Lung (tissue), 11 donors: ENCODE measurements at regions not wholly inside any gene's neighbourhood (a gene's known extent, or its start where the extent isn't known, plus 50 kb on each side); places are given as distances from the start of the nearest gene placed in this dataset.

Experiments used
- ATAC-seq: fragments of 200-7000 bp; cut with Tn5 transposase; one replicate; pipeline ENCODE4 v1.9.1; 2020; ENCODE audit warnings: moderate number of reproducible peaks; ENCODE audit not compliant: insufficient read depth, low FRiP score
- DNase-seq, 3 donors: peaks; one replicate each; pipeline ENCODE4 v3.0.0-alpha.2; 2013 to 2017
- H3K27ac ChIP-seq, 2 donors: one replicate each; pipeline ENCODE4 v1.5.1; 2013; ENCODE audit warnings: mild to moderate bottlenecking in 2 of 2, moderate library complexity in 2 of 2, control low read depth in 1 of 2, inconsistent platforms in 1 of 2, low read depth in 1 of 2, low read length in 1 of 2
- H3K27me3 ChIP-seq, 3 donors: one replicate each; pipeline ENCODE4 v1.5.1; 2013; ENCODE audit warnings: low read length in 2 of 3; ENCODE audit not compliant: control insufficient read depth in 3 of 3, insufficient read depth in 3 of 3
- H3K36me3 ChIP-seq, 4 donors: one replicate each; pipeline ENCODE4 v1.5.1; 2013; ENCODE audit warnings: low read length in 4 of 4, mild to moderate bottlenecking in 1 of 4, moderate library complexity in 1 of 4; ENCODE audit not compliant: control insufficient read depth in 4 of 4, insufficient read depth in 4 of 4
- H3K4me1 ChIP-seq, 5 donors: one replicate each; pipeline ENCODE4 v1.5.1; 2013; ENCODE audit warnings: low read length in 5 of 5, mild to moderate bottlenecking in 2 of 5, moderate library complexity in 1 of 5; ENCODE audit not compliant: control insufficient read depth in 5 of 5, insufficient read depth in 5 of 5
- H3K4me3 ChIP-seq: one replicate; pipeline ENCODE4 v1.5.1; 2013; ENCODE audit warnings: mild to moderate bottlenecking, control low read depth, moderate library complexity
- H3K9ac ChIP-seq, 2 donors: one replicate each; pipeline ENCODE4 v1.5.1; 2013; ENCODE audit warnings: low read length in 2 of 2, control low read depth in 1 of 2; ENCODE audit not compliant: insufficient read depth in 1 of 2
- H3K9me3 ChIP-seq, 4 donors: one replicate each; pipeline ENCODE4 v1.5.1; 2013; ENCODE audit warnings: low read length in 3 of 4, mild to moderate bottlenecking in 1 of 4, moderate library complexity in 1 of 4; ENCODE audit not compliant: control insufficient read depth in 4 of 4, insufficient read depth in 3 of 4
- whole genome bisulfite sequencing, 2 donors: extraction: QIAGEN DNeasy Blood & Tissue Kit; methylation state at CpG; one replicate each; pipeline ENCODE4 v1.1.7; 2013; 5-methylcytosine and 5-hydroxymethylcytosine counted together
- TF ChIP-seq, protein P1 (sequence below): IDR thresholded peaks from 2 replicates; pipeline ENCODE4 v1.5.1; 2012; ENCODE audit warnings: mild to moderate bottlenecking; ENCODE audit errors: control extremely low read depth, extremely low read depth
- donor health status: control.
- donor health status: control.
- donor health status: Bipolar disorder and iron deficiency.
- donor health status: healthy.
- donor health status: DM: yes; HTN: yes; CAD: no.

DNA sequence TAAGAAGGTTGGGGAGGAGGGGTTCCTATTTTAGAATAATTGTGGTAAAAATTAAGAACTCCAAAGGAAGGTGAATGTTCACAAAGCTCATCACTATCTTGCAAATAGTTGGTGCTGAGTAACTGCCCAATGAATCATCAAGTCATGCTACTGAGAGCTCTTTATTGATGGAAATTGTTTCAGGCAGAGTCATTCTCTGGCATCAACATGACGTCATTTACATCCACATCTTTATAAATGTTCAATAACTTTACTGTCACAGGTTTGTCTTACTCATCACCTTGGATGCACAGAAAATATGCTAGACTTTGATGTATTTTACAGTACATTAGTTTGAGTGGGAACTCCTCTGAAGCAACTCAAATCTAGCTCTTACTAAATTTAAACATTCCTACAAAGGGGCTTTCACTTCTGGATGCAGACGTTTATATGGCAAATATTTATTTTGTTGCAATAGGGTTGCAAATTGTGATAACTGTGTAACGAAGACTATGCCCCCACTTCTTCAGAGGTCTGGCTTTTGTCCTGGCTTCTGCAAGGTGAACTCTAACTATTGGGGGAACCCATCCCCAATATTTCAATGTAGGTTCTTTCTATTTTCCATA, 273.7 kb upstream of the AJAP1 start:
- Histone ChIP-seq H3K9me3 (peaks cover 0 to 11% (median 4%) of the 10 kb centered on the region in 4 donors), H3K27me3 (no peaks in the 10 kb centered on the region), H3K4me1 (no peaks in the 10 kb centered on the region), H3K4me3 (no peak overlapping the region), H3K9ac (no peak overlapping the region), H3K36me3 (no peaks in the 10 kb centered on the region), H3K27ac (no peak overlapping the region)
- DNase-seq (no peak), ATAC-seq (no peak)
- 51 to 69% methylated on average over 3 of the region's 3 CpGs for WGBS, 2 donors
- TF ChIP-seq, protein P1, sequence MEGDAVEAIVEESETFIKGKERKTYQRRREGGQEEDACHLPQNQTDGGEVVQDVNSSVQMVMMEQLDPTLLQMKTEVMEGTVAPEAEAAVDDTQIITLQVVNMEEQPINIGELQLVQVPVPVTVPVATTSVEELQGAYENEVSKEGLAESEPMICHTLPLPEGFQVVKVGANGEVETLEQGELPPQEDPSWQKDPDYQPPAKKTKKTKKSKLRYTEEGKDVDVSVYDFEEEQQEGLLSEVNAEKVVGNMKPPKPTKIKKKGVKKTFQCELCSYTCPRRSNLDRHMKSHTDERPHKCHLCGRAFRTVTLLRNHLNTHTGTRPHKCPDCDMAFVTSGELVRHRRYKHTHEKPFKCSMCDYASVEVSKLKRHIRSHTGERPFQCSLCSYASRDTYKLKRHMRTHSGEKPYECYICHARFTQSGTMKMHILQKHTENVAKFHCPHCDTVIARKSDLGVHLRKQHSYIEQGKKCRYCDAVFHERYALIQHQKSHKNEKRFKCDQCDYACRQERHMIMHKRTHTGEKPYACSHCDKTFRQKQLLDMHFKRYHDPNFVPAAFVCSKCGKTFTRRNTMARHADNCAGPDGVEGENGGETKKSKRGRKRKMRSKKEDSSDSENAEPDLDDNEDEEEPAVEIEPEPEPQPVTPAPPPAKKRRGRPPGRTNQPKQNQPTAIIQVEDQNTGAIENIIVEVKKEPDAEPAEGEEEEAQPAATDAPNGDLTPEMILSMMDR: no peak

DNA sequence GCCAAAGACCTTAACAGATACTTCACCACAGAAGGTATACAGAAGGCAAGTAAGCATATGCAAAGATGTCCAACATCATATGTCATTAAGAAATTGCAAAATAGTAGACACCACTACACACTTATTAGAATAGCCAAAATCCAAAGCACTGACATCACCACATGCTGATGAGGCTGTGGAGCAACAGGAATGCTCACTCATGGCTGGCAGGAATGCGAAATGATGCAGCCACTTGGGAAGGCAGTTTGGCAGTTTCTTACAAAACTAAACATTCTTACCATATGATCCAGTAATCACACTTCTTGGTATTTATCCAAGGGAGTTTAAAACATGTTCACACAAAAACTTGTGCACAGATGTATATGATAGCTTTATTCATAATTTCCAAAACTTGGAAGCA, 261.2 kb upstream of the AJAP1 start:
- no peak overlapping the region for H3K27ac ChIP-seq
- H3K9ac ChIP-seq: no peak overlapping the region
- DNase-seq (no peak), ATAC-seq (no peak)
- 42 to 50% methylated on average over 1 of the region's 1 CpG for WGBS, 2 donors
- peaks cover 0 to 2% (median 0%) of the 10 kb centered on the region in 5 donors for H3K4me1 ChIP-seq
- peaks cover 0 to 19% (median 0%) of the 10 kb centered on the region in 4 donors for H3K9me3 ChIP-seq
- peaks cover 0 to 3% (median 0%) of the 10 kb centered on the region in 3 donors for H3K27me3 ChIP-seq
- TF ChIP-seq, protein P1: no peak
- H3K4me3 ChIP-seq: no peak overlapping the region
- no peaks in the 10 kb centered on the region for H3K36me3 ChIP-seq

DNA sequence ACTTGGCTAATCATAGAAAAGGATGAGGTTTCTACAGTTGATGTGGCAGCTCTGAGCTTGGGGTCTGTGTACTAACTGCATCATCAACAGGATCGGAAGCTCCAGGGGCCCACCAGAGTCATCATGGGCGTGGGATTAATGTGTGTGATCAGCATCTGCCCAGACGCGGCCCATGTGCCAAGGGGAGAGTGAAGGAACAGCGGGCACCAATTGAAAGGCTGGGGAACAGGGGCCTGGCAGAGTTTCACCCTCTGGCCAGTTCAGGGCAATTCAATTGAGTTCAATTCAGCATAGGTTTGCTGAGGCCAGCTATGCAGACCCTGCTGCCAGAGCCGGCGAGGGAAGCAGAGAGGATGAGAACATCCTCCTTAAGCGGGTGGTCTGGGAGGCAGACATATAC, 260.0 kb upstream of the AJAP1 start:
- H3K27ac ChIP-seq: no peak overlapping the region
- H3K9ac ChIP-seq: no peak overlapping the region
- H3K4me1 ChIP-seq: peaks cover 0 to 2% (median 0%) of the 10 kb centered on the region in 5 donors
- peaks cover 0 to 23% (median 0%) of the 10 kb centered on the region in 4 donors for H3K9me3 ChIP-seq
- TF ChIP-seq, protein P1: no peak
- 82 to 90% methylated on average over 8 of the region's 8 CpGs for WGBS, 2 donors
- no peak for DNase-seq
- H3K36me3 ChIP-seq: no peaks in the 10 kb centered on the region
- peaks cover 0 to 3% (median 0%) of the 10 kb centered on the region in 3 donors for H3K27me3 ChIP-seq
- no peak overlapping the region for H3K4me3 ChIP-seq
- no peak for ATAC-seq

DNA sequence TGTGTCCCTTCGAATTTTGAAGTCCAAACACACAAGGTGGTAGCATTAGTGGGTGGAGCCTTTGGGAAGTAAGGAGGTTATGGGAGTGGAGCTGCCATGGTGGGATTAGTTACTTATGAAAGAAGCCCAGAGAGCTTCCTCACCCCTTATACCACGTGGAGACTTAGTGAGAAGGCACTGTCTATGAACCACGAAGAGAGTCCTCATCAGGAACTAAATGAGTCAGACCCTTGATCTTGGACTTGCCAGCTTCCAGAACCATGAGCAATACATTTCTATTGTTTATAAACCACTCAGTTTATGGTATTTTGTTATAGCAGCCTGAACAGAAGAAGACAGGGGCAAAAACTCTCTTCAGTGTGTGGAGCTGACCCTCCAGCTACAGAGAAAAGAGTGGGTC, 259.3 kb upstream of the AJAP1 start:
- H3K4me1 ChIP-seq: peaks cover 0 to 2% (median 0%) of the 10 kb centered on the region in 5 donors
- TF ChIP-seq, protein P1: no peak
- no peak for ATAC-seq
- no peaks in the 10 kb centered on the region for H3K36me3 ChIP-seq
- no peak overlapping the region for H3K9ac ChIP-seq
- H3K4me3 ChIP-seq: no peak overlapping the region
- H3K27ac ChIP-seq: no peak overlapping the region
- WGBS, 2 donors: 49 to 52% methylated on average over 3 of the region's 3 CpGs
- no peak for DNase-seq
- H3K27me3 ChIP-seq: peaks cover 0 to 3% (median 0%) of the 10 kb centered on the region in 3 donors
- peaks cover 0 to 24% (median 0%) of the 10 kb centered on the region in 4 donors for H3K9me3 ChIP-seq
